ENCODE measurements at regions not wholly inside any gene's neighbourhood (a gene's known extent, or its start where the extent isn't known, plus 50 kb on each side); places are given as distances from the start of the nearest gene placed in this dataset.

- TF ChIP-seq CTCF (IDR thresholded peaks at IDR 0.05; ENCODE audit: poor library complexity): no peak
- no peak for TF ChIP-seq EZH2 (IDR thresholded peaks at IDR 0.05; ENCODE audit: borderline replicate concordance)
Observed at GRCh38 chr6:23783901-23784300, 342.1 kb upstream of the NRSN1 start.
